HepG2 (cell line): ENCODE measurements at regions not wholly inside any gene's neighbourhood (a gene's known extent, or its start where the extent isn't known, plus 50 kb on each side); places are given as distances from the start of the nearest gene placed in this dataset.

Experiments used
- ATAC-seq: fragments of 200-7000 bp; cut with Tn5 transposase; 3 replicates; pipeline ENCODE4 v1.9.1; 2020; ENCODE audit warnings: mild to moderate bottlenecking, moderate library complexity
- BruUV-seq: library from RNA; stranded (reverse); fragments of 400-500 nt; replicated peaks from 2 replicates; lab custom pipeline; 2021; lab: Mats Ljungman, UMichigan
- CTCF ChIA-PET: fragments of 300-600 bp; formaldehyde crosslinking; extraction: SDS; loops from one replicate; lab custom pipeline; 2021; ENCODE audit warnings: low total read pairs, inconsistent platforms, low intra/inter-chr PET ratio; lab: Yijun Ruan, JAX
- POLR2A ChIA-PET: fragments of 350-600 bp; sonication (Branson Sonifier 250); formaldehyde crosslinking; loops from one replicate; lab custom pipeline; 2020; ENCODE audit warnings: antibody characterized with exemption, inconsistent platforms; lab: Yijun Ruan, JAX
- DNase-seq: peaks from one replicate; pipeline ENCODE4 v3.0.0-alpha.2; 2015; ENCODE audit warnings: low spot score
- FAIRE-seq: peaks from 3 replicates; lab custom pipeline; 2011; peaks lifted over from hg19 to GRCh38; lab: Jason Lieb, UNC
- H2AFZ ChIP-seq: one replicate; pipeline ENCODE4 v1.6.1; 2011; ENCODE audit warnings: low read length, inconsistent platforms
- H3K27ac ChIP-seq: fragments of 300-600 bp; 3 replicates; pipeline ENCODE4 v1.8.0; 2011; ENCODE audit warnings: mixed run types, mild to moderate bottlenecking, mixed read lengths, low read length, inconsistent platforms; ENCODE audit not compliant: insufficient read depth; ENCODE audit errors: extremely low read length
- H3K27me3 ChIP-seq, 2 experiments: fragments of 200-600 bp in 1 of 2; 2 replicates in 1 of 2; 3 replicates in 1 of 2; pipeline versions ENCODE4 v1.6.0 to v1.8.0; 2011; ENCODE audit warnings: low read length in 2 of 2, mild to moderate bottlenecking in 2 of 2, moderate library complexity in 2 of 2, inconsistent platforms in 1 of 2; ENCODE audit not compliant: insufficient read depth in 2 of 2, control insufficient read depth in 1 of 2
- H3K36me3 ChIP-seq, 2 experiments: fragments of 200-600 bp in 1 of 2; replicated peaks in 1 of 2; 2 replicates in 1 of 2; 3 replicates in 1 of 2; pipeline versions ENCODE4 v1.5.1 to v1.8.0; 2011; ENCODE audit warnings: low read length in 2 of 2, inconsistent platforms in 1 of 2; ENCODE audit not compliant: insufficient read depth in 2 of 2, control insufficient read depth in 1 of 2
- H3K4me1 ChIP-seq: 2 replicates; pipeline ENCODE4 v1.5.1; 2012; ENCODE audit warnings: low read length, inconsistent platforms; ENCODE audit not compliant: insufficient read depth
- H3K4me2 ChIP-seq: 2 replicates; pipeline ENCODE4 v1.6.0; 2011; ENCODE audit warnings: low read depth, low read length, inconsistent platforms
- H3K4me3 ChIP-seq, 3 experiments: fragments of 200-600 bp in 1 of 3; sonication (generic), shearing (Covaris generic) in 1 of 3; replicated peaks in 1 of 3; 2 replicates each; pipeline ENCODE4 v1.5.1; 2011 to 2016; ENCODE audit warnings: low read length in 3 of 3, inconsistent platforms in 2 of 3, low read depth in 2 of 3, mild to moderate bottlenecking in 2 of 3, control low read depth in 1 of 3, mixed read lengths in 1 of 3; ENCODE audit not compliant: insufficient read depth in 1 of 3
- H3K79me2 ChIP-seq: one replicate; pipeline ENCODE4 v1.6.1; 2011; ENCODE audit warnings: low read length, inconsistent platforms; ENCODE audit not compliant: insufficient read depth
- H3K9ac ChIP-seq: 2 replicates; pipeline ENCODE4 v1.6.0; 2011; ENCODE audit warnings: mild to moderate bottlenecking, low read depth, low read length, inconsistent platforms; ENCODE audit not compliant: insufficient read depth
- H3K9me3 ChIP-seq: 2 replicates; pipeline ENCODE4 v1.5.1; 2012; ENCODE audit warnings: mild to moderate bottlenecking, low read length
- H4K20me1 ChIP-seq: 2 replicates; pipeline ENCODE4 v1.6.0; 2011; ENCODE audit warnings: inconsistent platforms, mild to moderate bottlenecking, low read length, moderate library complexity; ENCODE audit not compliant: insufficient read depth
- FOXK2 ChIP-seq: fragments of 450-650 bp; IDR thresholded peaks from 2 replicates; pipeline ENCODE4 v1.6.1; 2016
- HMG20A ChIP-seq: IDR thresholded peaks from 2 replicates; pipeline ENCODE4 v1.6.1; 2016; ENCODE audit warnings: borderline replicate concordance
- HNRNPLL ChIP-seq: fragments of 200-400 bp; formaldehyde crosslinking; IDR thresholded peaks from 2 replicates; pipeline ENCODE4 v1.6.1; 2017; ENCODE audit warnings: mild to moderate bottlenecking, low read depth, low read length; ENCODE audit not compliant: poor library complexity, severe bottlenecking
- POLR2A ChIP-seq, 2 experiments: IDR thresholded peaks; 2 replicates each; pipeline ENCODE4 v1.6.1; 2011; ENCODE audit warnings: low read depth in 2 of 2, low read length in 2 of 2, mild to moderate bottlenecking in 1 of 2, moderate library complexity in 1 of 2; ENCODE audit not compliant: insufficient read depth in 1 of 2
- ZNF337 ChIP-seq: sonication (generic); formaldehyde crosslinking; IDR thresholded peaks from 2 replicates; pipeline ENCODE4 v1.5.1; 2020; ENCODE audit warnings: missing genetic modification reagents, low read depth, mild to moderate bottlenecking, borderline replicate concordance
- WGBS: methylation state at CpG from one replicate; pipeline ENCODE4 v1.1.6; 2017; ENCODE audit warnings: low lambda C conversion rate; 5-methylcytosine and 5-hydroxymethylcytosine counted together
- in situ Hi-C: cut with HindIII; loops from 2 replicates; pipeline ENCODE4 v1.10.0; 2017; ENCODE audit warnings: low pct_unique_long_range_greater_than_20kb; ENCODE audit not compliant: extremely low pct_ligation_motif_present
- intact Hi-C: fragments of 100-400 bp; cut with micrococcal nuclease; formaldehyde crosslinking; loops from one replicate; pipeline ENCODE4 v1.10.0; 2022; ENCODE audit not compliant: unreplicated experiment

DNA sequence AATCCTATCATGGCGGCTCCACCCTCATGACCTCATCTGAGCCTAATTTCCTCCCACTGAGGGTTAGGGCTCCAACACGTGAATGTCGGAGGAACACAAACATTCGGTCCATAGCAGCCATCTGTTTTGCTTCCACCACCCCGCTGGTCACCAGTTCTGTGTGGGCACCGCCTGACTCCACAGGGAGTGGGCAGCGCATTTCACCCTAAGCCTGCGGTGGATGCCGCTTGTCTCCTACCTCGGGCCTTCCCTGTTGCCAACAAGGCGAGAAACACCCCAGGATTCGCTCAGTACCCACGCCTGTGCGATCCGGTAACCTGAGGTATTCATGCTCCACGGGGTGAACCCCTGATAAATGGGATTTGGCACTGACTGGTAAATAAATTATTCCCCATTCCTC, 95.2 kb upstream of the PPP2R5C start:
- H3K4me2 ChIP-seq = no peak overlapping the region
- no TSS peak for BruUV-seq
- H3K27ac ChIP-seq = no peak overlapping the region
- H3K4me1 ChIP-seq = no peaks in the 10 kb centered on the region
- WGBS = 37% methylated on average over 6 of the region's 16 CpGs
- H3K9me3 ChIP-seq = peaks cover 19% of the 10 kb centered on the region
- no peaks in the 10 kb centered on the region for H3K79me2 ChIP-seq
- no peak overlapping the region for H3K4me3 ChIP-seq
- ATAC-seq = no peak
- no peak overlapping the region for H3K9ac ChIP-seq
- DNase-seq = no peak
- FAIRE-seq = no peak
- in situ Hi-C loops (loop anchor here (10.0 kb wide), 1 partner anchor 761 kb away; the partner anchor contains the start of gene RTL1), intact Hi-C loops (loop anchor here (5.0 kb wide), 1 partner anchor 1284 kb away; no protein-coding TSS in a partner anchor)
- TF ChIP-seq FOXK2 (no peak), HMG20A (CRISPR knock-in tag) (no peak), POLR2A (IDR thresholded peaks at IDR 0.05; ENCODE audit: insufficient read depth in 1 of 2, low read depth in 2 of 2, low read length in 2 of 2) (no peak), HNRNPLL (no peak)
- no peaks in the 10 kb centered on the region for H4K20me1 ChIP-seq
- ChIA-PET CTCF (interaction anchor here (1.4 kb wide), 1 partner anchor 759 kb away, joined by 5 read pairs; no protein-coding TSS in a partner anchor), POLR2A (no interaction called here)
- peaks cover 0 to 6% of the 10 kb centered on the region in 2 experiments; a peak in 1 of 5 replicates for H3K27me3 ChIP-seq
- no peaks in the 10 kb centered on the region for H3K36me3 ChIP-seq
- H2AFZ ChIP-seq = no peak overlapping the region

DNA sequence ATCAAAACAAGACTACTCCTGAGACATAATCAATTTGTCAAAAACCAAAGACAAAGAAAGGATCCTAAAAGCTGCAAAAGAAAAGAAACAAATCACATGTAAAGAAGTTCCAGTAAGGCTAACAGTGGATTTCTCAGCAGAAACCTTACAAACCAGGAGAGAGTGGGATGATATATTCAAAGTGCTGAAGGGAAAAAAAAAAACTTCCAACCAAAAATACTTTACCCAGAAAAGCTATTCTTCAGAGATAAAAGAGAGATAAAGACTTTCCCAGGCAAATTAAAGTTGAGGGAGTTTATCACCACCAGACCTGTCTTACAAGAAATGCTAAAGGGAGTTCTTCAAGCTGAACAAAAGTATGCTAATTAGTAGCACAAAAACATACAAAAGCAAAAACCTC, 91.9 kb upstream of the PPP2R5C start:
- DNase-seq (no peak), FAIRE-seq (no peak), ATAC-seq (no peak)
- no TSS peak for BruUV-seq
- in situ Hi-C loops = loop anchor here (10.0 kb wide), 1 partner anchor 765 kb away; the partner anchor contains the start of gene RTL1
- Histone ChIP-seq H3K4me3 (no peak overlapping the region), H3K9me3 (peaks cover 19% of the 10 kb centered on the region), H3K9ac (no peak overlapping the region), H2AFZ (no peak overlapping the region), H3K27me3 (peaks cover 0 to 6% of the 10 kb centered on the region in 2 experiments; a peak in 1 of 5 replicates), H3K27ac (no peak overlapping the region), H3K79me2 (no peaks in the 10 kb centered on the region), H3K36me3 (no peaks in the 10 kb centered on the region), H4K20me1 (no peaks in the 10 kb centered on the region), H3K4me2 (no peak overlapping the region), H3K4me1 (no peaks in the 10 kb centered on the region)
- intact Hi-C loops = loop anchor here (5.0 kb wide), 1 partner anchor 1287 kb away; no protein-coding TSS in a partner anchor
- POLR2A ChIA-PET = no interaction called here
- TF ChIP-seq ZNF337 (CRISPR knock-in tag) = no peak
- CTCF ChIA-PET = no interaction called here
